Caco-2 (cell line): ENCODE measurements at regions not wholly inside any gene's neighbourhood (a gene's known extent, or its start where the extent isn't known, plus 50 kb on each side); places are given as distances from the start of the nearest gene placed in this dataset.

Experiments
- BruUV-seq: library from RNA; stranded (reverse); fragments of 400-500 nt; replicated peaks from 2 replicates; lab custom pipeline; 2021; lab: Mats Ljungman, UMichigan
- CTCF ChIA-PET: fragments of 300-600 bp; sonication (Branson Sonifier 250); formaldehyde crosslinking; loops from one replicate; lab custom pipeline; 2022; ENCODE audit warnings: antibody characterized with exemption; lab: Charles Lee
- POLR2A ChIA-PET: fragments of 300-600 bp; sonication (Branson Sonifier 250); formaldehyde crosslinking; loops from one replicate; lab custom pipeline; 2022; ENCODE audit warnings: antibody characterized with exemption; lab: Charles Lee
- DNase-seq, 2 experiments: peaks; one replicate each; pipeline versions ENCODE4 v3.0.0 to v3.0.0-alpha.2; 2020 to 2022
- H3K27me3 ChIP-seq: replicated peaks from 2 replicates; pipeline ENCODE4 v1.6.0; 2011; ENCODE audit warnings: low read length; ENCODE audit not compliant: control insufficient read depth, insufficient read depth
- H3K36me3 ChIP-seq: 2 replicates; pipeline ENCODE4 v1.5.1; 2011; ENCODE audit warnings: low read length; ENCODE audit not compliant: control insufficient read depth, insufficient read depth
- H3K4me1 ChIP-seq: fragments of 250-450 bp; sonication (Bioruptor Pico); 2 replicates; pipeline ENCODE4 v1.5.1; 2020; ENCODE audit warnings: mild to moderate bottlenecking
- H3K4me3 ChIP-seq: 2 replicates; pipeline ENCODE4 v1.5.1; 2011; ENCODE audit warnings: low read depth, mild to moderate bottlenecking, control low read depth, low read length
- H3K9me3 ChIP-seq: fragments of 250-450 bp; sonication (Bioruptor Pico); 2 replicates; pipeline ENCODE4 v1.5.1; 2020; ENCODE audit warnings: mild to moderate bottlenecking, moderate library complexity
- H3K27ac Mint-ChIP-seq: one replicate; pipeline ENCODE4 v1.8.0; 2022; ENCODE audit warnings: mixed read lengths; ENCODE audit not compliant: unreplicated experiment
- H3K27me3 Mint-ChIP-seq: one replicate; pipeline ENCODE4 v1.8.0; 2022; ENCODE audit warnings: mixed read lengths; ENCODE audit not compliant: insufficient read depth, unreplicated experiment
- H3K36me3 Mint-ChIP-seq: one replicate; pipeline ENCODE4 v1.8.0; 2022; ENCODE audit warnings: mild to moderate bottlenecking, mixed read lengths; ENCODE audit not compliant: insufficient read depth, unreplicated experiment
- H3K4me1 Mint-ChIP-seq: one replicate; pipeline ENCODE4 v1.8.0; 2022; ENCODE audit warnings: low read depth, mixed read lengths; ENCODE audit not compliant: unreplicated experiment
- H3K4me3 Mint-ChIP-seq: one replicate; pipeline ENCODE4 v1.8.0; 2022; ENCODE audit warnings: mild to moderate bottlenecking, moderate library complexity, mixed read lengths; ENCODE audit not compliant: unreplicated experiment
- H3K9me3 Mint-ChIP-seq: one replicate; pipeline ENCODE4 v1.8.0; 2022; ENCODE audit warnings: mixed read lengths; ENCODE audit not compliant: unreplicated experiment
- intact Hi-C: fragments of 100-400 bp; cut with micrococcal nuclease; formaldehyde crosslinking; loops from one replicate; pipeline ENCODE4 v1.10.0; 2022; ENCODE audit not compliant: unreplicated experiment
- TF ChIP-seq, protein P1 (sequence below), 2 experiments: fragments of 200-600 bp in 1 of 2; IDR thresholded peaks; 1 replicate in 1 of 2; 2 replicates in 1 of 2; pipeline versions ENCODE4 v1.5.1 to v1.8.0; 2011 to 2022; ENCODE audit warnings: antibody characterized with exemption in 1 of 2, control low read depth in 1 of 2, inconsistent platforms in 1 of 2, low read depth in 1 of 2, low read length in 1 of 2, mild to moderate bottlenecking in 1 of 2, moderate library complexity in 1 of 2; ENCODE audit not compliant: insufficient read depth in 1 of 2, severe bottlenecking in 1 of 2, unreplicated experiment in 1 of 2

DNA sequence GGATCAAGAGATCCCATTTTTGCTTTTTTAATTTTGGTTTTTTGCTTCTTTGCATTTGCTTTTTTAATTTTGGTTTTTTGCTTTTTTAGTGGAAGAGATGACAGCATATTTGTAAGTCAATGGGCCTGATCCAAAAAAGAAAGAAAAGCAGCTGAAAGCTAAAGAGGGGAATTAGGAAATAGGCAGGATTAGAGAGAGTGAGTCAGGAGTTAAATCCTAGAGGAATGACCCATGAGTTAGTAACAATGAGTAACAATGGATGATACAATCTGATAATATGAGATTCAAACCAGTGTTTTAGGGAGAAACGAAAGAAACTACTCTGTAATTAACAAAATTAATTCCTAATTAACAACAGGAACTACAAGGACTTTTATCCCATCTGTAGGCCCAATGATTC is 111.2 kb upstream of the SGCG start:
- Mint-ChIP-seq H3K4me1 (peaks cover 20% of the 10 kb centered on the region), H3K27ac (no peak overlapping the region), H3K4me3 (no peak overlapping the region), H3K36me3 (no peaks in the 10 kb centered on the region), H3K27me3 (no peaks in the 10 kb centered on the region), H3K9me3 (peaks cover 11% of the 10 kb centered on the region)
- no peak for DNase-seq
- BruUV-seq = no TSS peak
- Histone ChIP-seq H3K4me1 (no peaks in the 10 kb centered on the region), H3K36me3 (no peaks in the 10 kb centered on the region), H3K27me3 (no peaks in the 10 kb centered on the region), H3K9me3 (no peaks in the 10 kb centered on the region), H3K4me3 (no peak overlapping the region)
- intact Hi-C loops = no loop called here
- TF ChIP-seq, protein P1, sequence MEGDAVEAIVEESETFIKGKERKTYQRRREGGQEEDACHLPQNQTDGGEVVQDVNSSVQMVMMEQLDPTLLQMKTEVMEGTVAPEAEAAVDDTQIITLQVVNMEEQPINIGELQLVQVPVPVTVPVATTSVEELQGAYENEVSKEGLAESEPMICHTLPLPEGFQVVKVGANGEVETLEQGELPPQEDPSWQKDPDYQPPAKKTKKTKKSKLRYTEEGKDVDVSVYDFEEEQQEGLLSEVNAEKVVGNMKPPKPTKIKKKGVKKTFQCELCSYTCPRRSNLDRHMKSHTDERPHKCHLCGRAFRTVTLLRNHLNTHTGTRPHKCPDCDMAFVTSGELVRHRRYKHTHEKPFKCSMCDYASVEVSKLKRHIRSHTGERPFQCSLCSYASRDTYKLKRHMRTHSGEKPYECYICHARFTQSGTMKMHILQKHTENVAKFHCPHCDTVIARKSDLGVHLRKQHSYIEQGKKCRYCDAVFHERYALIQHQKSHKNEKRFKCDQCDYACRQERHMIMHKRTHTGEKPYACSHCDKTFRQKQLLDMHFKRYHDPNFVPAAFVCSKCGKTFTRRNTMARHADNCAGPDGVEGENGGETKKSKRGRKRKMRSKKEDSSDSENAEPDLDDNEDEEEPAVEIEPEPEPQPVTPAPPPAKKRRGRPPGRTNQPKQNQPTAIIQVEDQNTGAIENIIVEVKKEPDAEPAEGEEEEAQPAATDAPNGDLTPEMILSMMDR (IDR thresholded peaks at IDR 0.05; ENCODE audit: insufficient read depth in 1 of 2, low read depth in 1 of 2, low read length in 1 of 2, severe bottlenecking in 1 of 2, unreplicated experiment in 1 of 2) = no peak
- ChIA-PET POLR2A (no interaction called here), CTCF (no interaction called here)

DNA sequence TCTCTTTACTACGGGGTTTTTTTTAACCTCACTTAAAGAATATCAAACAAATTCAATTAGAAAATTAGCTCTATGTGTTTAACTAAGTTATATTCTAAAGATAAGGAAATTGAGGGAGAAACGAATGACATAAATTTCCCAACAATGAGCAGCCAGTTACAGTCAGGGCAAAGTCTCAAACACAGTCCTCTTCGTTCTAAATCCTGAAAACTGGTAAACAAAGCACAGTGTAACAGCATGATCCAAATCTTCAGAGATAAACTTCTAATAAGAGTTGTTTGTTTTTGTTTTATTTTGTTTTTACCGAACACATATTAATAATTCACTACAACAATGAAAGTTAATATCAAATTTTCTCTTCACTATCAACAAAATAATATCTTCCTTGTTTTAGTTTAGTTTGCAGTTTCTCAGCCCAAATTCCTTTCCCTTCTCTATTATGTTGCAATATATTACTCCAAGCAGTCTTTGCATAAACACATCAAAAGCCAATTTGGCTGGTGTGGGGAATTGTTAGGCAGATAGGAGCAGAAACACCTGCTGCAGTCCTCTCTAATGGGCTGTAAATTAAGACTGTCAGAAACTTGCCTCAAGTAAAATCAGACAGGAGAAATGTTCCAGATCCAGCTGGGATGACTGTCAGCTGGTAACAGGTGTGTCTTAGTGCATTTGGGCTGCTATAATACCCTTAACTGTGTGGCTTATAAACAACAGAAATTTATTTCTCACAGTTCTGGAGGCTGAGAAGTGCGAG is 106.5 kb upstream of the SGCG start:
- no peak overlapping the region for H3K27ac Mint-ChIP-seq
- ChIA-PET POLR2A (no interaction called here), CTCF (no interaction called here)

DNA sequence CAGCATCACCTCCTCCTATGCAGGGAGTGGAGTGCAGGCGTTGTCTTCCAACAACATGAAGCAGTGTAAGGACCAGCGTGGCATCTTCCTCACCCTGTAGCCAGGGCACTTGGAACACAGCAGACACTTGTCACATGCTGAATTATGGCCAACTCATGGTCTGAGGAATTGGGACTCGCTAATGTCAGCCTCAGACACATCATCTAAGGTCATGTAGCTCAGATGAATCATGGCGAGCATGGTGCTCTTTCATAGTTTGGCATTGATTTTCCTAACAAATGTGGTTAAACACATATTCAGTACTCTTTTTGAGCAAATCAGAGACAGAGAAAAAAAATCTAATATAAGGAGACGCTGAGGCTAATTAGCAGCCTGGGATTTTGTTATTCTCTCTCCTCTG is 99.6 kb upstream of the SGCG start:
- Mint-ChIP-seq H3K4me3 (no peak overlapping the region), H3K27me3 (no peaks in the 10 kb centered on the region), H3K4me1 (no peaks in the 10 kb centered on the region), H3K9me3 (peaks cover 9% of the 10 kb centered on the region), H3K27ac (no peak overlapping the region), H3K36me3 (no peaks in the 10 kb centered on the region)
- TF ChIP-seq, protein P1 (IDR thresholded peaks at IDR 0.05; ENCODE audit: insufficient read depth in 1 of 2, low read depth in 1 of 2, low read length in 1 of 2, severe bottlenecking in 1 of 2, unreplicated experiment in 1 of 2) = no peak
- CTCF ChIA-PET = no interaction called here
- Histone ChIP-seq H3K27me3 (no peaks in the 10 kb centered on the region), H3K36me3 (no peaks in the 10 kb centered on the region), H3K4me3 (no peak overlapping the region), H3K9me3 (no peaks in the 10 kb centered on the region), H3K4me1 (no peaks in the 10 kb centered on the region)
- POLR2A ChIA-PET = no interaction called here
- BruUV-seq = no TSS peak
- DNase-seq = no peak
- intact Hi-C loops = no loop called here

More for the DNA sequence above, 106.5 kb upstream of the SGCG start:
- TF ChIP-seq, protein P1 (IDR thresholded peaks at IDR 0.05; ENCODE audit: insufficient read depth in 1 of 2, low read depth in 1 of 2, low read length in 1 of 2, severe bottlenecking in 1 of 2, unreplicated experiment in 1 of 2) = no peak
- H3K9me3 ChIP-seq = no peaks in the 10 kb centered on the region
- intact Hi-C loops = no loop called here
- Mint-ChIP-seq H3K4me1 (peaks cover 12% of the 10 kb centered on the region), H3K9me3 (peaks cover 11% of the 10 kb centered on the region), H3K36me3 (no peaks in the 10 kb centered on the region), H3K4me3 (peak overlapping the region; percentile 45), H3K27me3 (no peaks in the 10 kb centered on the region)
- no peak overlapping the region for H3K4me3 ChIP-seq
- H3K27me3 ChIP-seq = no peaks in the 10 kb centered on the region
- H3K4me1 ChIP-seq = no peaks in the 10 kb centered on the region
- H3K36me3 ChIP-seq = no peaks in the 10 kb centered on the region
- DNase-seq = no peak
- BruUV-seq = no TSS peak
